ENCODE measurements at regions not wholly inside any gene's neighbourhood (a gene's known extent, or its start where the extent isn't known, plus 50 kb on each side); places are given as distances from the start of the nearest gene placed in this dataset.

DNA sequence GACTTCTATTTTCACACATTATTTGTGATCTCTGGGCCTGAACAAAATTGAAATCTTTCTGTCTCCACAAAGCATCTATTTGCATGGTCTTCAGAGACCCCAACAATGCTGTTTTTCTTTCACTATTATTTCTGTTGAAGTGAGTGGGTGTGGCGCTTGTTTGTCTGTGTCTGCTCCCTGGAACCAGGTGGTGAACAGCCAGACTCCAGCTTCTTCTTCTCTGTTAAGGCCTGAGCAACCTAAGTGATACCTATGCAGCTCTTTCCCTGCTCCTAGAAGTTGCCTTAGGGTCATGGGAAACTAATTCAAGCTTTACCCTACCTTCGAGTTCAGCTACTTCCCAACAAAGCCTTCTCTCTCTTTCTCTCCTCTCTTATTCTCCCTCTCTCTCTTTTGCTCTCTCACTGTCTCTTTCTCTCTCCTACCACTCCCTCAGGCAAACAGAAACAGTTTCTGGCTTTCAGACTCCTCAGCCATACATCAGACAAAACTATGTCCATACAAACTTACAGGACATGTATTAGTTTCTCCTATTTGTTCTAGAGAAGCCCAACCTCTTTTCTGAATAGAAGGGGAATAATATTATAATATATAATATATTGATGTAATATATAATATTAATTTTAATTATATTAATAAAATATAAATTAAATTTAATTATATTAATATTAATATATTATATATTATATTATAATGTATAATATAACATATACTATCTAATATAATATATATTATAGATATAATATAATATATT is 552.5 kb downstream of the DSC3 start:
- Mint-ChIP-seq H3K4me3 (no peak overlapping the region), H3K36me3 (ENCODE audit: low read depth) (no peaks in the 10 kb centered on the region), H3K4me1 (ENCODE audit: low read depth) (no peaks in the 10 kb centered on the region), H3K27ac (no peak overlapping the region), H3K9me3 (peaks cover 6% of the 10 kb centered on the region), H3K27me3 (ENCODE audit: low read depth) (no peaks in the 10 kb centered on the region)
- no peak for DNase-seq
- intact Hi-C loops (cut with micrococcal nuclease): no loop called here
- CTCF ChIA-PET: no interaction called here

DNA sequence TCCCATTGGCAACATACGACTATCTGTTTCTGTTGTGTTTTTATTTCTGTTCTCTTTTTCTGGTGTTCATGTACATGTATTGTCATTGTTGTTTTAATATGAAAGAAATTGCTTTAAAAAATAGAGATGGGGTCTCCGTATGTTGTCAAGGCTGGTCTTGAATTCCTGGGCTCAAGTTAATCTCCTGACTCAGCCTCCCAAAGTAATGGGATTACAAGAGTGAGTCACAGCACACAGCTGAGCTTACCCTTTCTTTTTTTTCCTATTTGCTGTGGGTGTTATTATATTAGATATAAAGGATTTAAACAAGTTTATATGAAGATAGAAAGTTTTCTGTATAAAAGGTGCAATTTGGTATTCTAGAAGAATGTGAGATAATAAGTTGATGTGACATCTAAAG is 554.6 kb downstream of the DSC3 start:
- DNase-seq: no peak
- CTCF ChIA-PET: no interaction called here
- Mint-ChIP-seq H3K4me1 (ENCODE audit: low read depth) (no peaks in the 10 kb centered on the region), H3K36me3 (ENCODE audit: low read depth) (no peaks in the 10 kb centered on the region), H3K27ac (no peak overlapping the region), H3K9me3 (peaks cover 7% of the 10 kb centered on the region), H3K27me3 (ENCODE audit: low read depth) (no peaks in the 10 kb centered on the region), H3K4me3 (no peak overlapping the region)
- intact Hi-C loops (cut with micrococcal nuclease): no loop called here

DNA sequence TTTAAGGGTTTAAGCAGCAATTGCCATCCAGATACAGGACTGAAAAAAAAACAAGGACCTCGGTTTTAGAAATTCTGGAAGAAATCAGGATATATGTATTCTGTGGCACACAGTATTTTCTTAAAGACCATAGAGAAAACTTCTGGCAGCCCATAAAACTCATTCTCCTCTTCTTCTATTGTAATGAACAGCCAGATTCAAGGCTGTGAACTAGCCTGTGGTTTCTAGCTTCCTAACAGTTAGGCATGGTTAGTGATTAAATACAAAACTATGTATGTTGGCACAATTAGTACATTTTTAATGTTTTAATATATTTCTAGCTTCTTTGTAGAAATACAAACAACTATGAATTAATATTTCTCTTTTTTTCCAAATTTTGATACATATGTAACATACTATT is 555.7 kb downstream of the DSC3 start:
- Mint-ChIP-seq H3K36me3 (ENCODE audit: low read depth) (no peaks in the 10 kb centered on the region), H3K27ac (no peak overlapping the region), H3K4me3 (no peak overlapping the region), H3K27me3 (ENCODE audit: low read depth) (no peaks in the 10 kb centered on the region), H3K9me3 (peaks cover 2% of the 10 kb centered on the region), H3K4me1 (ENCODE audit: low read depth) (no peaks in the 10 kb centered on the region)
- CTCF ChIA-PET: no interaction called here
- DNase-seq: no peak
- intact Hi-C loops (cut with micrococcal nuclease): no loop called here

DNA sequence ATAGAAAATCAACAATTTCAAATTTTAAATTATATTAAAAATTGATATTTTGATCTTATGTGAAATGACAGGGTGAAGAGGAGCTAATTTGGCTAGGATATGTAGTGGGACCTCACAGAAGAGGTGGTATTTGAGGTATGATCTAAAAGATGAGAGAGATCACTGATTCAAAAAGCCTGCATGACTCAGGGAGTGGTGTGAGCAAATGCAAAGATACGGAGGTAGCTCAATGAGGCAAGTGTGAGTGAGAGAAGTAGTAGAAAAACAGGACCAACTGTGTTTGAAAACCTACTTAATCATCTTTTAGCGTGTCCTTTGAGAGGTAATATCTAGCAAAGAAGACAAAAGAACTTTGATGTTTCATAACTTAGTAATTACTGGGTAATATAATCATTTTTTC is 557.5 kb downstream of the DSC3 start:
- Mint-ChIP-seq H3K36me3 (ENCODE audit: low read depth) (no peaks in the 10 kb centered on the region), H3K4me3 (no peak overlapping the region), H3K4me1 (ENCODE audit: low read depth) (no peaks in the 10 kb centered on the region), H3K27ac (no peak overlapping the region), H3K9me3 (peaks cover 4% of the 10 kb centered on the region), H3K27me3 (ENCODE audit: low read depth) (no peaks in the 10 kb centered on the region)
- DNase-seq: no peak
- CTCF ChIA-PET: no interaction called here
- intact Hi-C loops (cut with micrococcal nuclease): no loop called here

DNA sequence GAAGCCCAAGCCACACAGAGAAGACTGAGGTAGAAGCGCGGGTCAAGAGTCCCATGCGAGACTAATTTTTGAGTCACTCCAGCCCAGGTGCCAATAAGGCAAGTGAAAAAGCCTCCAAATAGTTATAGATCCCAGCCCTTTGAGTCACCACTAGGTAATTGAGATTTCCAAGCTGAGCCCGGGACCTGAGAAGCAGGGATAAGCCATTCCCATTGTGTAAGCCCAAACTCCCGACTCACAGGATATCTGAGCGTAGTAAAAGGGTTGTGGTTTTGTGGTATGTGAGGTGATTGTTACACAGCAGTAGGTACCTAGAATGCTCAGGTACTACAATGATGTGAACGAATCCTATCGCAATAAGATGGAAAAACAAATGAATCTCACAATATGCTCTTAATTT is 560.7 kb downstream of the DSC3 start:
- Mint-ChIP-seq H3K4me1 (ENCODE audit: low read depth) (no peaks in the 10 kb centered on the region), H3K27ac (no peak overlapping the region), H3K27me3 (ENCODE audit: low read depth) (no peaks in the 10 kb centered on the region), H3K36me3 (ENCODE audit: low read depth) (no peaks in the 10 kb centered on the region), H3K9me3 (peaks cover 8% of the 10 kb centered on the region), H3K4me3 (no peak overlapping the region)
- intact Hi-C loops (cut with micrococcal nuclease): no loop called here
- DNase-seq: no peak
- CTCF ChIA-PET: no interaction called here

DNA sequence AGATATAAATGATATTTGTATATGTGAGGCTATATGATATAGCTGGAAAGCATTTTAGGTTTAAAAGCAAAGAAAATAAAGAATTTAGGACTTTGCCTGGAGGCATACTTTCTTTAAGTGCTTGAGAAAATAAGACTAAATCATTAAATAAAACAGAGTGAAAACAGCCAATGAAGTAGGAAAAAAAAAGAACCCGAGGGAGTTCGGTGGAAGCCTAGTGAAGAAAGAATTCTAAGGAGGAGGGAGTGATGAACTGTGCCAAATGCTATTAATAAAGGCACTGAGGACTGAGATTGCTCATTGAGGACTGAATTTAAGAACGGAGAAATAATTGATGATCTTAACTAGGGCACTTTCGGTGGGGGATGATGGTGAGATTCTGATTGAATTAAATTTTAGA is 573.5 kb downstream of the DSC3 start:
- intact Hi-C loops (cut with micrococcal nuclease): no loop called here
- Mint-ChIP-seq H3K4me1 (ENCODE audit: low read depth) (no peaks in the 10 kb centered on the region), H3K9me3 (peaks cover 10% of the 10 kb centered on the region), H3K4me3 (no peak overlapping the region), H3K27me3 (ENCODE audit: low read depth) (no peaks in the 10 kb centered on the region), H3K27ac (no peak overlapping the region), H3K36me3 (ENCODE audit: low read depth) (no peaks in the 10 kb centered on the region)
- DNase-seq: no peak
- CTCF ChIA-PET: no interaction called here

DNA sequence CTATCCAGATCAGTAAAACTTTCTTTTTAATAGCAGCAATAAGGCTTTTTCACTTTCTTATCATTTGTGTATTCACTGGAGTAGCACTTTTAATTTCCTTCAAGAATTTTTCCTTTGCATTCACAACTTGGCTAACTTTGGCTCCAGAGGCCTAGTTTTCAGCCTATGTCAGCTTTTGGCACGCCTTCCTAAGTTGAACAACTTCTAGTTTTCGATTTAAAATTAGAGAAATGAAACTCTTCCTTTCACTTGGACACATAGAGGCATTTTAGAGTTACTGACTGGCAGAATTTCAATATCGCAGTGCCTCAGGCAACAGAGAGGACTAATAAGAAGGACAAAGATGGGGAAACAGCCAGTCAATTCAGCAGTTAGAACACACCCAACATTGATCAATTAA is 577.4 kb downstream of the DSC3 start:
- no peak for DNase-seq
- CTCF ChIA-PET: no interaction called here
- no peaks in the 10 kb centered on the region for H3K4me1 Mint-ChIP-seq (ENCODE audit: low read depth)
- intact Hi-C loops (cut with micrococcal nuclease): no loop called here
- peaks cover 8% of the 10 kb centered on the region for H3K9me3 Mint-ChIP-seq
- no peaks in the 10 kb centered on the region for H3K36me3 Mint-ChIP-seq (ENCODE audit: low read depth)
- no peaks in the 10 kb centered on the region for H3K27me3 Mint-ChIP-seq (ENCODE audit: low read depth)
- H3K4me3 Mint-ChIP-seq: no peak overlapping the region
- H3K27ac Mint-ChIP-seq: no peak overlapping the region

DNA sequence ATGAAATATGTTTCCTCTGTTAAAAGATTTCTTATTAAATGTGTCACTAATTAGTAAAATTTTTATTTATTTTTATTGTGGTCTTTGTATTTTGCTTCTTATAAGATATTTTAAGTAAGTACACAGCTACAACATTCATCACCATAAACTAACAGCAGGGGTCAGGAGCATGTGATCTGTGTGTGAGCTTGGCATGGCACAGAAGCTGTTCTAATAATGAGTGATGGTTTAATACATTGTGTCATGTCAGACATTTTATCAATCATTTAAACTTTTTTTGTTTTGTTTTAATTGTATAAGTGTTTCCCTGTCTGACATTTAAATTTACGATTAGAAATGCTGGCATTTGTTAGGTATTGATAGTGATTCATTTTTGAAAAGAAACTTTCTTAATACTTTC is 585.4 kb downstream of the DSC3 start:
- Mint-ChIP-seq H3K36me3 (ENCODE audit: low read depth) (no peaks in the 10 kb centered on the region), H3K27me3 (ENCODE audit: low read depth) (no peaks in the 10 kb centered on the region), H3K4me3 (no peak overlapping the region), H3K4me1 (ENCODE audit: low read depth) (no peaks in the 10 kb centered on the region), H3K9me3 (peaks cover 1% of the 10 kb centered on the region), H3K27ac (no peak overlapping the region)
- DNase-seq: no peak
- intact Hi-C loops (cut with micrococcal nuclease): no loop called here
- CTCF ChIA-PET: no interaction called here

DNA sequence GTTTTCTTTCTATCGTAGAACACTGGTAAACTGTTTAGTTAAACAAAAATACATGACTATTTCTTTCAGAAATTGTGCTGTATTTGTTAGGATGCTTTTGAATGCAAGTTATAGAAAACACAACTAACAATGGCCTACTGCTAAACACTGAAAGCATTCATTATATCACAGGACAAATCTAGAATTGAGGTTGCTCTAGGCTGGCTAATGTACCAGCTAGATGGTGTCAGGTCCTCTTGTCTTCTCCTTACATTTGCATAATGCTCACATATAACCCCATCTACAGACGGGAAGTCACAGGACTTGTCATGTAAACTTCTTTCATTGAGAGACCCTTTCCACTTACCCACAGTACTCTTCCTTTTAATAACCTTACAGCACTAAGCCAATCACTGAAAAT is 586.8 kb downstream of the DSC3 start:
- peaks cover 1% of the 10 kb centered on the region for H3K9me3 Mint-ChIP-seq
- no peak overlapping the region for H3K4me3 Mint-ChIP-seq
- CTCF ChIA-PET: no interaction called here
- DNase-seq: no peak
- no peaks in the 10 kb centered on the region for H3K36me3 Mint-ChIP-seq (ENCODE audit: low read depth)
- H3K27me3 Mint-ChIP-seq (ENCODE audit: low read depth): no peaks in the 10 kb centered on the region
- H3K27ac Mint-ChIP-seq: no peak overlapping the region
- no peaks in the 10 kb centered on the region for H3K4me1 Mint-ChIP-seq (ENCODE audit: low read depth)
- intact Hi-C loops (cut with micrococcal nuclease): no loop called here

DNA sequence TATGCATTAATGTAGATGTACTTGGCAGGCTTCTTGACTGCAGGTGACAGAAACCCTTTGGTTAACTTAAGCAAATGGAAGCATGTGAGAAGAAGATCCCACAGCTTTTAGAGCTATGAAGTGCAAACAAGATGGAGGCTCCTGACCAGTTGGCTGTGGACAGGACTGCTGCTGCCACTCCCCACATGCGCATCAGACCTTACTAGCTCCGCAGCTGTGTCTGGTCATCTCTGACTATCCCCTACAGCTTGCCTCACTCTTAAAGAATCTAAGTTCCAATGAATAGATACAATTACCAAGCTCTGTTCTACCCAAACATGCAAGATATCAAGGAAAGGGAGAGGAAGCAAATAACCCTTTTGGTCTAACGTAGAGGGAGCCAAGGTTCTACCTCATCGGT is 587.6 kb downstream of the DSC3 start:
- Mint-ChIP-seq H3K4me3 (no peak overlapping the region), H3K27ac (no peak overlapping the region), H3K9me3 (peaks cover 1% of the 10 kb centered on the region), H3K4me1 (ENCODE audit: low read depth) (no peaks in the 10 kb centered on the region), H3K27me3 (ENCODE audit: low read depth) (no peaks in the 10 kb centered on the region), H3K36me3 (ENCODE audit: low read depth) (no peaks in the 10 kb centered on the region)
- CTCF ChIA-PET: no interaction called here
- no peak for DNase-seq
- intact Hi-C loops (cut with micrococcal nuclease): no loop called here

DNA sequence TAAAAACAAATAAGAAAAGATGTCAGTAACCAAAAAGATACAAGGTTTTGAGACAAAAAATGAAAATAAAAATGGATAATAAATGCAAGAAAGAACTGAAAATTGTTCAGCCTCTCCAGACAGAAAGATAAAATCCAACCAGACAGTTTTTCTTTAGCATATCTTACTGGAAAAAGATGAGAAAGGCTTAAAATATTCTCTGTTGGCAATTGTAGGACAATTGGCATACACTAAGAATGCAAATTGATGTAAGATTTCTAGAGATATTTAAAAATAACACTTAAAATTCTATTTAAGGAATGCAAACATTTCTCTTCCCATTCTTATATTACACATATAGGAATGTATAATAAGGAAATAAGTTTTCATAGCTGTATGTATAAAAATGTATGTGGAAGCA is 590.6 kb downstream of the DSC3 start:
- Mint-ChIP-seq H3K9me3 (peaks cover 1% of the 10 kb centered on the region), H3K27ac (no peak overlapping the region), H3K36me3 (ENCODE audit: low read depth) (no peaks in the 10 kb centered on the region), H3K27me3 (ENCODE audit: low read depth) (no peaks in the 10 kb centered on the region), H3K4me3 (no peak overlapping the region), H3K4me1 (ENCODE audit: low read depth) (no peaks in the 10 kb centered on the region)
- CTCF ChIA-PET: interaction anchor here (0.7 kb wide), 1 partner anchor 13 kb away, joined by 3 read pairs; no protein-coding TSS in a partner anchor
- no peak for DNase-seq
- intact Hi-C loops (cut with micrococcal nuclease): no loop called here

DNA sequence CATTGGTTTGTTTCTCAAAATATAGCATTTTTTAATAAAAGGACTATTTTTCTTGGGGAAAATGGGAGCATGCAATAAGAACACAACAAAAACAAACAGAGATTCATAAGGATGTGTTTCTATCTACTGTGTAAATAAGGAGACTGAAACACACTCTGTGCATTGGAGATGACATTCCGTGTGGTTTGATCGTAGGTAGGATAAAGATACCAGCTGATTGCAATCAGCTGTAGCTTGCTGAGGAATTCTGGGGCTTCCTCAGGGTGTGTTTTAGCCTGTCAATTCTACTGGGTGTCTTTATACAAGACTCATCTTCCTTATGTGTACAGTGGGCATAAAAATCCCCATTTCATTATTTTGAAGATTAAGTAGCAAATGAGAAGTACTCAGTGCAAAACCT is 591.6 kb downstream of the DSC3 start:
- CTCF ChIA-PET: no interaction called here
- H3K4me1 Mint-ChIP-seq (ENCODE audit: low read depth): no peaks in the 10 kb centered on the region
- H3K27ac Mint-ChIP-seq: no peak overlapping the region
- H3K4me3 Mint-ChIP-seq: no peak overlapping the region
- H3K36me3 Mint-ChIP-seq (ENCODE audit: low read depth): no peaks in the 10 kb centered on the region
- DNase-seq: no peak
- peaks cover 3% of the 10 kb centered on the region for H3K9me3 Mint-ChIP-seq
- intact Hi-C loops (cut with micrococcal nuclease): no loop called here
- no peaks in the 10 kb centered on the region for H3K27me3 Mint-ChIP-seq (ENCODE audit: low read depth)

DNA sequence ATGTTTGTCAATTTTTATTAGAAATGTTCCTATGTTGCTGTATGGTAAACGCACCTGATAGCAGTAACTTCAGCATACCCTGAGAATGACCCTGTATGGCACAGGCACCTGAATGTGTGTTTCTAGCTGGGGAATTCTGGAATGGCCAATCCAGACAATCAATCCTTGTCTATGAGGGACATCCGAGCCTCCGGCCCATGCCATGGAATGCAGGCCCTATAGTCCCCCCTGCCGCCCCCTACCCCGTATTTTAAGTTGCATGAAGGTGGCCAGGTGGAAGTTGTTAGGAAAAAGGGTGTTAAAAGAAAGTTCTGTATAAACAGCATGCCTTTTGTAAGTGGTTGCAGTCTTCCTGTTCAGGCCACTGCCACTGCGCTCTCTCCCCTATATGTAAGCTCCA is 595.9 kb downstream of the DSC3 start:
- H3K4me1 Mint-ChIP-seq (ENCODE audit: low read depth): no peaks in the 10 kb centered on the region
- no peak overlapping the region for H3K4me3 Mint-ChIP-seq
- no peaks in the 10 kb centered on the region for H3K27me3 Mint-ChIP-seq (ENCODE audit: low read depth)
- CTCF ChIA-PET: no interaction called here
- intact Hi-C loops (cut with micrococcal nuclease): no loop called here
- H3K27ac Mint-ChIP-seq: no peak overlapping the region
- H3K9me3 Mint-ChIP-seq: peaks cover 2% of the 10 kb centered on the region
- H3K36me3 Mint-ChIP-seq (ENCODE audit: low read depth): no peaks in the 10 kb centered on the region
- DNase-seq: no peak

DNA sequence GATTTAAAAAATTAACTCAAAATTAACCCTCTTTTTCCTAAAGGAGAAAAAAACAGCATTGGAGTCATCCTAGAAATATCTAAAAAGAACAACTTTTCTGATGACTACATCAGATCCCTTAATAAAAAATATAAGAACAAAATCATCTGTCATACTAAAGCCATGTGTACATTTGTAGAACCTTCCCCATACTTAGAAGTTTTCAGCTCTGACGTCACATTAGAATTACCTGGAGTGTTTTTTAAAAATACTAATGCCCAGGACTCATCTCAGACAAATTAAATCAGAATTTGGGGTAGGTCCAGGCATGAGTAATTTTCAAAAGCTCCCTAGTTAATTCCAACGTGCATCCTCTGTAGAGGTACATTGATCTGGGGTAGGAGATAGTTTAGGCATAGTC is 598.0 kb downstream of the DSC3 start:
- Mint-ChIP-seq H3K27ac (no peak overlapping the region), H3K27me3 (ENCODE audit: low read depth) (no peaks in the 10 kb centered on the region), H3K36me3 (ENCODE audit: low read depth) (no peaks in the 10 kb centered on the region), H3K9me3 (peaks cover 5% of the 10 kb centered on the region), H3K4me3 (no peak overlapping the region), H3K4me1 (ENCODE audit: low read depth) (no peaks in the 10 kb centered on the region)
- no peak for DNase-seq
- CTCF ChIA-PET: no interaction called here
- intact Hi-C loops (cut with micrococcal nuclease): no loop called here

All from activated naive CD4-positive, alpha-beta T cell treated with anti-CD3 and anti-CD28 coated beads for 36 hours (primary cell).